SHP77 (cell line): ENCODE measurements at regions not wholly inside any gene's neighbourhood (a gene's known extent, or its start where the extent isn't known, plus 50 kb on each side); places are given as distances from the start of the nearest gene placed in this dataset.

Experiments
- DNase-seq, 2 experiments: peaks; one replicate each; lab custom pipeline; 2025; lab: John Stamatoyannopoulos, UW

- no peak for DNase-seq
Measured at GRCh38 chr15:96390986-96391385, 60.5 kb downstream of the NR2F2 start.

GRCh38 chr15:96392380-96393208 lies 62.1 kb downstream of the NR2F2 start:
- no peak for DNase-seq

- no peak for DNase-seq
Measured at GRCh38 chr15:96393209-96393513, 62.7 kb downstream of the NR2F2 start.

- no peak for DNase-seq
Measured at GRCh38 chr15:96395687-96396086, 65.2 kb downstream of the NR2F2 start.

- DNase-seq: no peak
Measured at GRCh38 chr15:96398776-96399175, 68.3 kb downstream of the NR2F2 start.

- no peak for DNase-seq
Measured at GRCh38 chr15:96402403-96402802, 71.9 kb downstream of the NR2F2 start.

- DNase-seq: no peak
Measured at GRCh38 chr15:96403071-96403470, 72.6 kb downstream of the NR2F2 start.

GRCh38 chr15:96403932-96404331 lies 73.4 kb downstream of the NR2F2 start:
- no peak for DNase-seq

- no peak for DNase-seq
Measured at GRCh38 chr15:96404560-96404959, 74.1 kb downstream of the NR2F2 start.

- no peak for DNase-seq
Measured at GRCh38 chr15:96406291-96406690, 75.8 kb downstream of the NR2F2 start.

- DNase-seq: no peak
Measured at GRCh38 chr15:96406701-96407100, 76.2 kb downstream of the NR2F2 start.

GRCh38 chr15:96407482-96407881 lies 77.0 kb downstream of the NR2F2 start:
- DNase-seq: no peak

GRCh38 chr15:96408591-96409183 lies 78.2 kb downstream of the NR2F2 start:
- DNase-seq: no peak

GRCh38 chr15:96409215-96410138 lies 79.0 kb downstream of the NR2F2 start:
- DNase-seq: no peak

- DNase-seq: no peak
Measured at GRCh38 chr15:96410175-96411055, 79.9 kb downstream of the NR2F2 start.

- no peak for DNase-seq
Measured at GRCh38 chr15:96411056-96412031, 80.8 kb downstream of the NR2F2 start.

GRCh38 chr15:96412045-96412905 lies 81.8 kb downstream of the NR2F2 start:
- no peak for DNase-seq

- DNase-seq: no peak
Measured at GRCh38 chr15:96412906-96413231, 82.4 kb downstream of the NR2F2 start.

GRCh38 chr15:96413657-96414056 lies 83.2 kb downstream of the NR2F2 start:
- no peak for DNase-seq

GRCh38 chr15:96414875-96415274 lies 84.4 kb downstream of the NR2F2 start:
- no peak for DNase-seq
